HG02970 (cell line): ENCODE measurements at regions not wholly inside any gene's neighbourhood (a gene's known extent, or its start where the extent isn't known, plus 50 kb on each side); places are given as distances from the start of the nearest gene placed in this dataset.
"Not testable (repeated sequence)": the region's sequence is repeated elsewhere in the genome, so short reads cannot be mapped to it uniquely, and the experiment has no call there.

Experiments used
- ATAC-seq: cut with Tn5 transposase; IDR thresholded peaks from one replicate; pipeline ENCODE4 v1.9.1; 2021; ENCODE audit warnings: mild to moderate bottlenecking, moderate library complexity, moderate number of reproducible peaks; ENCODE audit not compliant: unreplicated experiment, low FRiP score

DNA sequence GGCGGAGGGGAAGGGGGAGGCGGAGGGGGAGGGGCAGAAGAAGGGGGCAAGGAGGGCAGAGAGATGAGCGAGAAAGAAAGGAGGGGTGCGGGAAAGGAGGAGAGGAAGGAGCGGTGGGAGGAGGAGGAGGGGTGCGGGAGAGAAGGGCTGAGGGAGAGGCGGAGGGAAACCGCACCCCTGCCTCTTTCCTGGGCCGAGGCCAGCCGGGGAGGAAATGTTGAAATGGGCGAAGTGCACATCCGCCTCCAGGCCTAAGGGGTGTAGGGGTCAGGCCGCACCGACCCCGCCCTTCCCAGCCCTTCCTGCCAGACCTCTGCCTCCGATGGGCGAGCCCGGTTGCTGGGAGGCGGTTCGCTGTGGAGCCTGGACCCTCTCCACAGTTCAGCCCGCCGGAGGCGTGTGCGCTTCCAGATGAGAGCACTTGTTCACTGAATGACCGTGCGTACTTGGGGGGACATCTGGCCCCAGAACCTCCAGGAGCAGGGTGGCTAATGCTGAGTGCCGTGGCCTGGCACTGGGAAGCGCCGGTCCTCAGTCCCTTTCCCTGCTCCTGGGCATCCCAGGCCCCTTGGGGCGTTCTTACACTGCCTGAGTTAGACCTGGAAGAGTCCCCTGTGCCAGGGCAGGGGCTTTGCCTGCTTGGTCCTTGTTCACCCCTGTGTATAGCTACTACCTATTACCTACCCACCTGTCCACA lies 110.3 kb upstream of the KLF13 start:
- peak; percentile 34 for ATAC-seq

GRCh38 chr15:31217067-31217466 lies 109.6 kb upstream of the KLF13 start:
- ATAC-seq, result no peak

DNA sequence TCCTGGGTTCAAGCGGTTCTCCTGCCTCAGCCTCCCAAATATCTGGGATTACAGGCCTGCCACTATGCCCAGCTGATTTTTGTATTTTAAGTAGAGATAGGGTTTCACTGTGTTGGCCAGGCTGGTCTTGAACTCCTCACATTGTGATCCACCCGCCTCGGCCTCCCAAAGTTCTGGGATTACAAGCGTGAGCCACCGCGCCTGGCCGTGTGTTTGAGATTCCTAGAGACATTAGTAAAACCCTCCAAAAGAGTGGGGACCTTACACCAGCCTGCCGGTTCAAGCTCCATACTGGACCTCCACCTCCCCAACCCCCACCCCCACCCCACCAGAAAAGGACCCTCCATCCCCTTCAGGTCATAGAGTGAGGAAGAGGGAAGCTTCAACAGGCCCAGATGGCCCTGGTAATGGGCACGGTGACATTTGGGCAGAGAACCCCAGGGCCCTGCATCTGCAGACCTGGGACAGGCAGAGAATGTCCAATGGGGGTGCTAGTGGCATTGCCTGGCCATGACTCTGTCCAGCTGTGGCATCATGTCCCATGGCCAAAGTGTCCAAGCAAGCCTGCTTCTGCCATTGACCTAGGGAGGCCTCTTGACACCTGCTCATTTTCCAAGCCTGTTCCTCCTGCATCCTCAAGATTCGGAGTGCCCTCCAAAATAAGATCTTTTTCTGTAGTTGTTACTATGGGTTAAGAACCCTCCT lies 108.9 kb upstream of the KLF13 start:
- ATAC-seq, result no peak

- no peak for ATAC-seq
Measured at GRCh38 chr15:31219221-31219620, 107.4 kb upstream of the KLF13 start.

DNA sequence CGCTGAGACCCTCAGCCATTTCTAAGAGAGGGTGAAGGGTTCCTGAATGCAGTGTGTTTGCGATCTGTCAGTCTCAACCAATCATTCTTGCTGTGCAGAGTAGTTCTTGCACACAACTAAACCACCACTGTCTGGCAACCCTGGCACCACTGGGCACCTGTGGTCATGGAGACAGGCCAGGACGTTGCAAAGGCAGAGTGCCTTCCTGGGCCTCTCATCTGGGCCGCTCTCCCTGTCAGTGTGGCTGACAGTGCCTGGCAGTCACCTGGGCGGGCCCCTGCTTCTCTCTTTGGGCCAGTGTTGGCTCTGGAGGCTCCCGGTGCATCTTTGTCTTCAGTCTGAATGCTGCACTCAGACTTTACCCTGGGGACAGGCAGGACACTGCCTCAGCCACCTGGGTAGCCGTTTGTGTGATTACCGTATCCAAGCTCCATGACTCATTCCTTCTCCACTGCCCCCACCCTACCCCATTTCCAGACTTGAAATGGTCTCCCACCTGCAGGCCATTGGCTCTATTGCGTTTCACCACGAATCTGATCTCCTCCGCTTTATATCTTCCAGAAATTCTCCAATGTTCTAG lies 104.6 kb upstream of the KLF13 start:
- ATAC-seq, result no peak

DNA sequence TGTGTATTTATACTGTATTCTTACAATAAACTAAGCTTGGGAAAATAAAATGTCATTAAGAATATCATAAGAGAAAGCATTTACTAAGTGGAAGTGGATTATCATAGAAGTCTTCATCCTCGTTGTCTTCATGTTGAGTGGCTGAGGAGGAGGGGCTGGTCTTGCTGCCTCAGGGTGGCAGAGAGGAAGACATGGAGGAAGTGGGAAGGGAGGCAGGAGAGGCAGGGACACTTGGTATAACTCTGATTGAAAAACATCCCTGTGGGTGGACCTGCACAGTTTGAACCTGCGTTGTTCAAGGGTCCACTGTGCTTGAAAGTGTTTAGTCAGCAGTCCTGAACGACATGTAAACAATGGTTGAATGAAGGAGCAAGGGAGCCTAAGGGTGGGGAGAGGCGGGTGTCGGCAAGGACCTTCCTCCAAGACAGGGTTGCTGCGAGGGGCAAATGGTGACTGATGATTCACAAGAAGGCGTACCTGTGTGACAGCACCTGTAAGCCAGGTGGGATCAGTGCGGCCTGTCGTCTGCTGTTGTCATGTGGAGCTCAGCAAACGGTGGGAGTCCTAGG lies 103.8 kb upstream of the KLF13 start:
- ATAC-seq, result no peak

DNA sequence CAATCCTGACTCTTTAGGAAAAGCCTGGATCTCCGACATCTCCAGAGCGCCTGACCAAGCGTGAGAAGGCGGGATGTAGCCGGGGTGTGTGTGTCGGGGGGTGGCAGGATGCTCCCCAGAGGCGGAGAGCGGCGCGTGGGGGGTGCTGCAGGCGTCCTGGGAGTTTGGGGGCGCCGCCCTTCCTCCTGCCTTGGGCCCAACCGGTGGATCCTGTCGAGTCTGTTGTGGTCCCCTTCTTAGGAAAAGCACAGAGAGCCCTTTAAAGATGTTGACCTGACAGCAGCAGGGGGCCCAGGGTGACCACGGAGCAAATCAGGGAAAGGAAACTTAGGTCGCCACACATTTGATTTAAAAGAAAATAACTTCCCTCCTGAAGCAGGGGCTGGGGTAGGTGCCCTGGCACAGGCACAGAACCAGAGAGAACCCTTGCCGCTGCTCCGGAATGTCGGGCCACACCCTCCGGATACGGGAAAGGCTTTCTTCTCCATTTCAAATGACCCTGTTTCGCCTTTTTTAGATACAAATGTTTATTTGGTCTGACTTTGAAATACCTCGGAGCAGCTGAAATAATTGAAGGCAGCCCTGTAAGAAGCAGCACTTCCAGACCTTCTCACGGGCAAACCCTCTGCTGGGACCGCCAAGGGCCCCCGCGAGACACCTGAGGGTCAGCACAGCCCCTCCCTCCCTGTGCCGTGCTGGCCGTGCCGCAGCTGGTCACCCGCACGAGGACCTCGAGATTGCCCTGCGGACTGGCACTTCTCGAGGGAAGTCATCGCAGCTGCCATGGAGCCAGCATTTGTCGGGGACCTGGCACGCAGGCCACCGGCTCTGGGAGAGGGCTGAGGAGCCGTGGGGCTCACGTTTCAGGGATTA lies 102.9 kb upstream of the KLF13 start:
- no peak for ATAC-seq

DNA sequence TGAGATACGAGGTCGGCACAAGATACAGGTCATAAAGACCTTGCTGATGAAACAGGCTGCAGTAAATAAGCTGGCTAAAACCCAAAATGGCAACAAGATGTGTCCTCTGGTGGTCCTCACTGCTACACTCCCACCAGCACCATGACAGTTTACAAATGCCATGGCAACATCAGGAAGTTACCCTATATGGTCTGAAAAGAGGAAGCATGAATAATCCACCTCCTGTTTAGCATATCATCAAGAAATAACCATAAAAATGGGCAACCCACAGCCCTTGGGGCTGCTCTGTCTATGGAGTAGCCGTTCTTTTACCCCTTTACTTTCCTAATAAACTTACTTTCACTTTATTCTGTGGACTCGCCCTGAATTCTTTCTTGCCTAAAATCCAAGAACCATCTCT lies 102.0 kb upstream of the KLF13 start:
- not testable (repeated sequence) for ATAC-seq

DNA sequence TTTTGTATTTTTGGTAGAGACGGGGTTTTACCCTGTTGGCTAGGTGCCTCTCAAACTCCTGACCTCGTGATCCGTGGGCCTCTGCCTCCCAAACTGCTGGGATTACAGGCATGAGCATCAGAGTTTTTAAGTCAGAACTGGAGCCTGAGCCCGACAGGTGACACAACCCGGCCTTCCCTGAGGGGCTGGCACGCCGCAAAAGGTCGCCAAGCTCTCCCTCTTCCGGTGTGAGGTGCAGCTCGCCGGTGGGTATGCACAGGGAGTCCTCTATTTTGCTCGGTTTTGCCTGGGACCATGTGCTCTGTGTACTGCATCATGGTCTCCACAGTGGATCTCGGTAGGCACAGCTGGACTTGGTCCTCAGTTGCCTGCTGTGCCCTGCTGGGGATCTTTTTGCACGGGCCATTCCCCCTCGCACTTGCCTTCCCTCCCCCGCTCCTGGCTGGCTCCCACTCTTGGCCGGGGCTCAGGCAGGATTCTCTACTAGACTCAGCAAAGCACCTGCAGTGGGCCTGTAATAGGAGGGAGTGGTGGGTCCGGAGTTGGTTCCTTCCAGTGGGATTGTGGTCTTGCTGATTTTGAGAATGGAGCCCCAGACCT lies 101.2 kb upstream of the KLF13 start:
- ATAC-seq, result no peak

DNA sequence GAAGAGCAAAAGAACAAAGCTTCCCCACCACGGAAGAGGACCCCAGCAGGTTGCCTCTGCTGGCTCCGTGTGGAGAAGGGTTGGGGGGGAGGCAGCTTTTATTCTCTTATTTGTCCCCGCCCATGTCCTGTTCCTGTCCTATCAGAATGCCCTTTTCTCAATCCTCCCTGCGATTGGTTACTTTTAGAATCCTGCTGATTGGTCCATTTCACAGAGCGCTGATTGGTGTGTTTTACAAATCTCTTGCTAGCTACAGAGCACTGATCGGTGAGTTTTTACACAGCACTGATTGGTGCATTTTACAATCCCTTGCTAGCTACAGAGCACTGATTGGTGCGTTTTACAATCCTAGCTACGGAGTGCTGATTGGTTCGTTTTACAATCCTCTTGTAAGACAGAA lies 100.6 kb upstream of the KLF13 start:
- no peak for ATAC-seq

DNA sequence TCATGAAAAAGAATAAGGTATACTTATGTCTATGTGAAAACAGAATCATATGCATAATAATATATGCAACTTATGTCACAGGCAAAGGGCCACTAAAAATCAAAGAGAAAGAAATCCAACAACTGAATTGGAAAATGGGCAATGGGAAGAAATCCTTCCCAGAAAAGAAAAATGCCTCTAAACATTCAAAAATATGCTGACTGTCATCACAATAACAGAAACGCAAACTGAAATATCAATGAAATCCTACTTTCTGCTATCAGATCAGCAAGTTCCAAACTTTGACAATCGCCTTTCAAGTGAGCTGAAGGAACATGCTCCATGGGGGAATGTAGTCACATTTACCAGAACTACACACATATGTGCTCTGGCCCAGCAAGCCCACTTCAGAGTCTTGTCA lies 99.4 kb upstream of the KLF13 start:
- ATAC-seq, result no peak

DNA sequence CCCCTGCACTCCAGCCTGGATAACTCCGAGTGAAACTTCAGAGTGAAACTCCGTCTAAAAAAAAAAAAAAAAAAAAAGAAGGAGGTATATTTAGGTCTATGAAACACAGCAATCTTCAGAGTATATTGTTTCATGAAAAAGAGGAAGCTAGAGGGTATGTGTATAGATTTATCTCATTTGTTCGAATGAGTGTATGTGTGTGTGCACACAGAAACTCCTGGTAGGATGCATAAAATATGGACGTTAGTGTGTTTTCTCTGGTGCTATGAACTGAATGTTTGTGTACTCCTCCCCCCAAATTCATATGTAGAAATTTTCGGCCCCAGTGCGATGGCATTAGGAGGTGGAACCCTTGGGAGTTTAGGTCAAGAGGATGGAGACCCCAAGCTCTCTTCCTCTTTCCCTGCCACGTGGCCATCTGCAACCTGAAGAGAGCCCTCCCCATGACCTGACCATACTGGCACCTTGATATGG lies 98.6 kb upstream of the KLF13 start:
- ATAC-seq, result no peak

DNA sequence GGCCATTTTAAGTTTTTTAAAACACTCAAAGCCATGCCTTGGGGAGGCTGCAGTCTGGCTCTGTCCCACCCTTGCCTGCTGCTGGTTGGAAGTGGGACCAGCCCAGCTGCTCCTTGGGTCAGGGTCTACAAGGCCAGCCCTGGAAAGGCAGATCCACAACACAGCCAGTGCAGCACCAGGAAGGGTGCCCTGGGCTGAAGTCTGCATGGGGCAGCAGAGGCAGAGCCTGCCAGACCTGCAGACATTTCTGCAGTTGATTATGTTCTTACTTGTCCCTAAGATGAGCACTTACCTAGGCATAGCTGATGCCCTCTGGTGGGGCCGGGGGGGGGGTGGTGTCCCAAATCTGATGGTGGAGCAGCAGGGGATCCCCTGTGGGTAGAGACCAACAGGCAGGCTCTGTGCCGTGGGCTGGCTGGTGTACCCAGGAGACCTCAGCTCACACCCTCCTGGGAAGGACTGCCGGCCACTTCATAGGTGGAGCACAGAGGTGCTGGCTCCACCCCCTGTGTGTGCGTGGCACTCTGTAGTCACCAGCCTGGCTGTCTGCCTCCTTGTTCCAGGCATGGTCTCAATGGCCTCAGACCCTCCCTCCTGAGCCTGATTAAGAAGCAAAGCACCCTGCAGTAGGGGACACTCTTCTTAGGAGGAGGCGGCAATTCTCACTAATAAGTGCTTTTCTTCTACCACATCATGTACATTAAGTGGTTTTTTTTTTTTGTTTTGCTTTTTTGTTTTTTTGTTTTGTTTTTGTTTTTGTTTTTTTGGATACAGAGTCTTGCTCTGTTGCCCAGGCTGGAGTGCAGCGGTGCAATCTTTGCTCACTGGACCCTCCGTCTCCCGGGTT lies 97.4 kb upstream of the KLF13 start:
- no peak for ATAC-seq

GRCh38 chr15:31230630-31231485 lies 95.8 kb upstream of the KLF13 start:
- ATAC-seq, result peak; percentile 77

GRCh38 chr15:31234815-31235214 lies 91.8 kb upstream of the KLF13 start:
- ATAC-seq, result no peak

DNA sequence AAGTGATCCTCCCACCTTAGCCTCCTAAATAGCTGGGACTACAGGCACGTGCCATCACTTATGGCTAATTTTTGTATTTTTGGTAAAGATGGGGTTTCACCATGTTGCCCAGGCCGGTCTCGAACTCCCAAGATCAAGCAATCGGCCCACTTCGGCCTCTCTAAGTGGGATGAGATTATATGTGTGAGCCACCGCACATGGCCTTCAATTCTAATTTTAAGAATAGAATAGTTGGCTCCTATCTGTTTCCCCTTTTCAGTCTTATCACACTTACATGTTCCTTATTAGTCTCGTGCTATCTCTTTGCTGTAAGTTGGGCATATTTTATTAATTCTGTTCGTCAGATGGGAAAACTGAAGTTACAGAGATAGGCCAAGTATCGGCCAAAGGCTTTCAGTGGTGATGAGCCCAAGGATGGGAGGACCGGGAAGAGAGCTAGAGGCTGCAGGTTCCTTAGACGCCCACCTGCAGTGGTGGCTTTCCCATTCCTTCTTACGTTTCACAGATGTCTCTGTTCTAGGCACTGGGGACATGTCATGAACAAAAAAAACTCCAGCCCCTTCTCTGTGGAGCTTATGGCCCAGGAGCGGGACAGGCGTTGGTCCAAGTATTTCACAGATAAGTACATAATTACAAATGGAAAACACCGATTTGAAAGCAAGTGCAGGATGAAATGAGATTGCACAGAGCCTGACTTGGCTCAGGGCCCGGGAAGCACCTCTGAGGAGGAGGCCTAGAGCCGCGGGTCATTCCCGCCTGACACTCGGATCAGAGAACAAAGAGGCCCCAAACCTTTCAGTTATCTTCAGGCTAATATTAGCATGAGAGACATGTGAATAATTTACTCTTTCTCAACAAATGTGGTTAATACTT lies 91.1 kb upstream of the KLF13 start:
- no peak for ATAC-seq
